Mesendoderm (in vitro differentiated cells): ENCODE measurements at regions not wholly inside any gene's neighbourhood (a gene's known extent, or its start where the extent isn't known, plus 50 kb on each side); places are given as distances from the start of the nearest gene placed in this dataset.

Experiments
- DNase-seq: peaks from one replicate; pipeline ENCODE4 v3.0.0; 2013
- H2AK5ac ChIP-seq: 2 replicates; pipeline ENCODE4 v1.6.1; 2013; ENCODE audit warnings: low read length, inconsistent platforms
- H2BK120ac ChIP-seq: 2 replicates; pipeline ENCODE4 v1.6.1; 2013; ENCODE audit warnings: low read depth, mild to moderate bottlenecking, low read length, moderate library complexity, mixed read lengths
- H2BK15ac ChIP-seq: replicated peaks from 2 replicates; pipeline ENCODE4 v1.6.1; 2013; ENCODE audit warnings: low read depth, mild to moderate bottlenecking, moderate library complexity
- H2BK5ac ChIP-seq: 2 replicates; pipeline ENCODE4 v1.6.1; 2013; ENCODE audit warnings: low read length, inconsistent platforms
- H3K18ac ChIP-seq: 2 replicates; pipeline ENCODE4 v1.6.1; 2013; ENCODE audit warnings: mild to moderate bottlenecking, low read length, mixed read lengths
- H3K23ac ChIP-seq: one replicate; pipeline ENCODE4 v1.6.1; 2013; ENCODE audit warnings: low read length
- H3K27ac ChIP-seq: 2 replicates; pipeline ENCODE4 v1.5.1; 2013; ENCODE audit warnings: low read depth, mild to moderate bottlenecking, inconsistent platforms, low read length, moderate library complexity
- H3K27me3 ChIP-seq: 2 replicates; pipeline ENCODE4 v1.6.1; 2013; ENCODE audit warnings: low read length, control low read depth, mild to moderate bottlenecking, inconsistent platforms; ENCODE audit not compliant: insufficient read depth, poor library complexity
- H3K36me3 ChIP-seq: 2 replicates; pipeline ENCODE4 v1.6.1; 2013; ENCODE audit warnings: low read length, inconsistent platforms; ENCODE audit not compliant: control insufficient read depth, insufficient read depth
- H3K4ac ChIP-seq: one replicate; pipeline ENCODE4 v1.6.1; 2013; ENCODE audit warnings: low read depth, mild to moderate bottlenecking, low read length, moderate library complexity
- H3K4me1 ChIP-seq: 2 replicates; pipeline ENCODE4 v1.6.1; 2013; ENCODE audit warnings: low read depth, low read length, inconsistent platforms; ENCODE audit not compliant: control insufficient read depth
- H3K4me2 ChIP-seq: 2 replicates; pipeline ENCODE4 v1.6.1; 2013; ENCODE audit warnings: low read length
- H3K4me3 ChIP-seq: 2 replicates; pipeline ENCODE4 v1.5.1; 2013; ENCODE audit warnings: mild to moderate bottlenecking, low read length
- H3K56ac ChIP-seq: one replicate; pipeline ENCODE4 v1.6.1; 2013; ENCODE audit warnings: low read length
- H3K79me1 ChIP-seq: 2 replicates; pipeline ENCODE4 v1.6.1; 2013; ENCODE audit warnings: low read length, inconsistent platforms
- H3K79me2 ChIP-seq: 2 replicates; pipeline ENCODE4 v1.6.1; 2013; ENCODE audit warnings: mild to moderate bottlenecking, low read length; ENCODE audit not compliant: control insufficient read depth, insufficient read depth
- H3K9ac ChIP-seq: 2 replicates; pipeline ENCODE4 v1.6.1; 2013; ENCODE audit warnings: low read length, inconsistent platforms
- H4K5ac ChIP-seq: one replicate; pipeline ENCODE4 v1.6.1; 2013; ENCODE audit warnings: low read length
- H4K8ac ChIP-seq: one replicate; pipeline ENCODE4 v1.6.1; 2013; ENCODE audit warnings: low read depth, mild to moderate bottlenecking, control low read depth, low read length, moderate library complexity
- WGBS: extraction: QIAGEN DNeasy Blood & Tissue Kit; methylation state at CpG from one replicate; pipeline ENCODE4 v1.1.7; 2013; ENCODE audit warnings: low lambda C conversion rate, missing lambda C conversion rate; ENCODE audit not compliant: insufficient coverage; ENCODE audit errors: extremely low coverage; 5-methylcytosine and 5-hydroxymethylcytosine counted together

DNA sequence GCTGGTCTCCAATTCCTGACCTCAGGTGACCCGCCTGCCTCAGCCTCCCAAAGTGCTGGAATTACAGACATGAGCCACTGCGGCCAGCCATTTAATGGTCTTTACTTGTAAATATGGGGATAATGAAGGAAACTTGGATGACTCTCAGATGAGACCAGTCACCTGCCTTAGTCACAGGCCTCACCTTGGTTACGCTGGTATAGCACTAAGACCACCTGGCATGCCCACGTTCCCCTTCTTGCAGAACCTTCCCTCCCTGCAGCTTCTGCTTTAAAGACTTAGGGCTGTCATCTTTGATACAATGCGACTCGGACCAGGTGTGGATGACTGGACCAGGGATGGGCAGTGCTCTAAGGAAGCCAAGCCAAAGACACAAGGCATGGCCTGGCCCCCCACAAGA, 629.9 kb downstream of the CCDC171 start:
- WGBS = no CpG with 5 or more reads among the region's 6 CpGs
- Histone ChIP-seq H3K27me3 (no peaks in the 10 kb centered on the region), H3K9ac (no peak overlapping the region), H3K56ac (no peak overlapping the region), H3K79me1 (no peaks in the 10 kb centered on the region), H3K4me3 (no peak overlapping the region), H3K18ac (no peak overlapping the region), H2BK120ac (no peak overlapping the region), H3K4me1 (no peaks in the 10 kb centered on the region), H3K36me3 (no peaks in the 10 kb centered on the region), H4K8ac (no peak overlapping the region), H3K4me2 (no peak overlapping the region), H4K5ac (no peak overlapping the region), H2BK15ac (no peak overlapping the region), H2AK5ac (no peak overlapping the region), H3K27ac (no peak overlapping the region), H3K4ac (no peak overlapping the region), H3K23ac (no peak overlapping the region), H3K79me2 (no peaks in the 10 kb centered on the region), H2BK5ac (no peak overlapping the region)
- no peak for DNase-seq

DNA sequence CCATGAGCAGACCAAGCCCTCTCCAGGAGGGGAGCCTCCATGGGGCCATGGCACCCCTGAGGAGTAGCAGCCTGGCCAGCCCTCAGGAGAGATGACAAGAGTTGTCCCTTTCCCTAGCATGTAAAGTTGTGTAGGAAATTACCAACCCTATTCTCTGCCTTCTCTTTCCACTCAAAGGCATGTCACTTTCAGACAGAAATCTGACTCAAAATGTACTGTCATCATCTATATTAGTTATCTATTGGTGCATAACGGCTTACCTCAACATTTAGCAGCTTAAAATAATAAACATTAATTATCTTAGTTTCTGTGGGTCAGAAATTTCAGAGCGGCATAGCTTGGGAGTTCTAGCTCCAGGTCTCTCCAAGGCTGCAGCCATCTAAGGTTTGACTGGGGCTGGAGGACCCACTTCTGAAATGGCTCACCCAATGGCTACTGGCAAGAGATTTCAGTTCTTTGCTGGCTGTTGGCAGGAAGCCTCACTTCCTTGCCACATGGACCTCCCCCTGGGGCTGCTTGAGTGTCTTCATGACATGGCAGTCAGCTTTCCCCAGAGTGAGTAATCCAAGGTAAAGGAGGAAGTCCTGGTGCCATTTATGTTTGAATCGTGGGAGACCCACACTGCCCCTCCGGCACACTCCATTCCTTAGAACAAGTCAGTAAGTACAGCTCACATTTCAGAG, 632.3 kb downstream of the CCDC171 start:
- Histone ChIP-seq H3K4me3 (no peak overlapping the region), H2BK5ac (no peak overlapping the region), H3K27me3 (no peaks in the 10 kb centered on the region), H2AK5ac (no peak overlapping the region), H3K56ac (no peak overlapping the region), H3K79me2 (no peaks in the 10 kb centered on the region), H3K4ac (no peak overlapping the region), H2BK120ac (no peak overlapping the region), H3K27ac (no peak overlapping the region), H3K36me3 (no peaks in the 10 kb centered on the region), H3K4me2 (no peak overlapping the region), H3K79me1 (no peaks in the 10 kb centered on the region), H3K9ac (no peak overlapping the region), H2BK15ac (no peak overlapping the region), H3K18ac (no peak overlapping the region), H3K4me1 (no peaks in the 10 kb centered on the region), H4K8ac (no peak overlapping the region), H4K5ac (no peak overlapping the region), H3K23ac (no peak overlapping the region)
- DNase-seq = no peak
- no CpG with 5 or more reads among the region's 4 CpGs for WGBS

DNA sequence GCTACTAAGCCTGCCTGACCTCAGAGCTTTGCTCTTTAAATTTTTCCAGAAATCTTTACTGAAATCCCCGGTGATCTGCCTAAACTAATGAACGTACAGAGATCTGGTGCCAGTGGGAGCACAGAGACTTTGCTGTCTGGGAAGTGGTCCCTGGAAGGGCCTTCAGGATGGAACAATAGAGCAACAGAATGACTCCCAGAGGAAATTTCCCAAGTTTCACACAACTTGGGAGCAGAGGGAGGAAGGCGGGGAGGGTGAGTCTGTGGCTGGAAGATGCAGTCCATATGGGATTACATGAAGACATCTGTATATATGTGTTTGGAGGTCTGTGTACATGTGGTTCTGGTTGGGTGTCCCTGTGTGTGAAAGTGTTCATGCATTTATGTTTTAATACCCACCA, 638.3 kb downstream of the CCDC171 start:
- Histone ChIP-seq H4K5ac (no peak overlapping the region), H2BK5ac (no peak overlapping the region), H3K27ac (no peak overlapping the region), H3K9ac (no peak overlapping the region), H3K79me1 (no peaks in the 10 kb centered on the region), H3K4ac (peak overlapping the region; percentile 7), H3K23ac (no peak overlapping the region), H2AK5ac (no peak overlapping the region), H3K27me3 (no peaks in the 10 kb centered on the region), H2BK120ac (no peak overlapping the region), H3K36me3 (no peaks in the 10 kb centered on the region), H3K4me1 (peaks cover 12% of the 10 kb centered on the region), H3K56ac (no peak overlapping the region), H2BK15ac (no peak overlapping the region), H3K79me2 (no peaks in the 10 kb centered on the region), H3K18ac (peak overlapping the region; percentile 52), H4K8ac (no peak overlapping the region), H3K4me2 (no peak overlapping the region), H3K4me3 (no peak overlapping the region)
- no peak for DNase-seq
- no CpG with 5 or more reads among the region's 3 CpGs for WGBS

DNA sequence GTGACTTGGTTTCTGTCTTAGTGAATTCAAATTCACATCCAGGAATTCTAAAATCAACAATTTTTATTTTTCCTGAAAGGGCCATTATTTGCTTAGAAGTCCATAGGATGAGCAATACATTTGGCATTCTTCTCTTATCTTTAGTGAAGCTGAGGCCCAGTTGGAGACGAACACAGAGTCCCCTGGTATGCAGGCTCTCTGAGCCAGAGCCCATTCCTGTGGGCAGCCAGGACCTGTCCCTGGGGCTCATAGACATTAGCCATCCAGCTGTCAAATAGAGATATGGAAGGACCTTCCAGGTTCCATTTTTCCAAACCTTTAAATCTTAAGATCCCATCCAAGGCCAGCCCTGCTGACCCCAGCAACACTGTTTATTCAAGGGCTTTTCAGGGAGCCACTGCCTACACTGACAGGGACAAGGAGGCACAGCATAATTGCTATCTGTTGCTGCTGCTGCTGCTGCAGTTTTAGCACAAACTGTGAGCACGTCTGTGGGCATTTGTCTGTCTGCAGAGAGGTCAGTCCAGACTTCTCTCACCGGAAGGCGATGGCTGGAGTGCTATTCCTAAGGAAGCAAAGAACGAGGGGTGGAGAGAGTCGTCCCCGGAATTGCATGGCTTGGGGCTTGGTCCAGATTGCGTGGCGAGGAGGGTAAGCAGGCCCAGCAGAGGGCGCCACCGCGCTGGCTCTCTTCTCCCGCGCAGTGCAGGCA, 639.0 kb downstream of the CCDC171 start:
- DNase-seq = peak; percentile 95
- no peak overlapping the region for H3K4ac ChIP-seq
- peak overlapping the region; percentile 33 for H2BK5ac ChIP-seq
- H3K23ac ChIP-seq = no peak overlapping the region
- H3K4me2 ChIP-seq = peak overlapping the region; percentile 11
- H3K79me1 ChIP-seq = no peaks in the 10 kb centered on the region
- H4K5ac ChIP-seq = no peak overlapping the region
- H3K9ac ChIP-seq = peak overlapping the region; percentile 51
- no peak overlapping the region for H2BK15ac ChIP-seq
- H3K79me2 ChIP-seq = no peaks in the 10 kb centered on the region
- H3K4me1 ChIP-seq = peaks cover 12% of the 10 kb centered on the region
- no peak overlapping the region for H4K8ac ChIP-seq
- no peak overlapping the region for H2AK5ac ChIP-seq
- no peak overlapping the region for H3K4me3 ChIP-seq
- H3K56ac ChIP-seq = peak overlapping the region; percentile 78
- H2BK120ac ChIP-seq = no peak overlapping the region
- H3K27me3 ChIP-seq = no peaks in the 10 kb centered on the region
- H3K18ac ChIP-seq = peak overlapping the region; percentile 56
- no peaks in the 10 kb centered on the region for H3K36me3 ChIP-seq
- WGBS = no CpG with 5 or more reads among the region's 14 CpGs
- peak overlapping the region; percentile 68 for H3K27ac ChIP-seq

DNA sequence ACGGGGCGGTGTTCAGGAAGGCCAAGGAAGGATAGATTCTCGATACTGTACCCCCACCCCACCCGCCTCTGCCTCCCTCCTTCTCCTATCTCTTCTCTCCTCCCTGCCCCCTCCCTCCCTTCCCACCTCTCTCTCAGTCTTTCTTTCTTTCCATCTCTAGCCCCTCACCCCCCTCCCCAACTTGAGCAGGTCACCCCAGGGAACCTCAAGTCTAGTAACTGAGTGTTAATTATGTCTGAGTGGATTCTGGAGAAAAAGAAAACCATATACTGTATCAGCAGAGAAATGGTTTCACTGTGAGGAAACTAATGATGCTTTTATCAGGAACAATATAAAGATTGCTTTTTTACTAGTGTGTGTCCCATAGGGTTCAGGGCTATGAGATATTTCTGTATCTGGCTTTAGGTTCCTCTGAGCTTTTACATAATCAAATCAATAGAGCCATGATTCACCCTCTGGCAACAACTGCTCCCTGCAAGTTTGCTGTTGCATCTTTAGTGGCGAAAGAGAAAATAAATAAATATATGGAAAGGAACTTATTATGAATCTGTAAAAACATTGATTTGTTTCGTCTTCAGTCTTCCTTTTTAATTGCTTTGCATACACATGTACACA, 639.7 kb downstream of the CCDC171 start:
- H3K27ac ChIP-seq = no peak overlapping the region
- H3K18ac ChIP-seq = no peak overlapping the region
- no peak for DNase-seq
- H3K79me2 ChIP-seq = no peaks in the 10 kb centered on the region
- no peak overlapping the region for H3K4ac ChIP-seq
- peaks cover 12% of the 10 kb centered on the region for H3K4me1 ChIP-seq
- no peak overlapping the region for H4K5ac ChIP-seq
- H3K36me3 ChIP-seq = no peaks in the 10 kb centered on the region
- H3K56ac ChIP-seq = no peak overlapping the region
- H3K4me3 ChIP-seq = no peak overlapping the region
- no peak overlapping the region for H2BK15ac ChIP-seq
- no peaks in the 10 kb centered on the region for H3K79me1 ChIP-seq
- H4K8ac ChIP-seq = no peak overlapping the region
- no peak overlapping the region for H2AK5ac ChIP-seq
- no peak overlapping the region for H3K23ac ChIP-seq
- no peaks in the 10 kb centered on the region for H3K27me3 ChIP-seq
- H3K9ac ChIP-seq = no peak overlapping the region
- H2BK5ac ChIP-seq = no peak overlapping the region
- WGBS = no CpG with 5 or more reads among the region's 6 CpGs
- H2BK120ac ChIP-seq = no peak overlapping the region
- H3K4me2 ChIP-seq = no peak overlapping the region
